Lung (tissue), 11 donors: ENCODE measurements at regions not wholly inside any gene's neighbourhood (a gene's known extent, or its start where the extent isn't known, plus 50 kb on each side); places are given as distances from the start of the nearest gene placed in this dataset.
A peak's percentile ranks its signal among the peaks of the same experiment; 100 is the strongest.

Source experiments
- ATAC-seq: fragments of 200-7000 bp; cut with Tn5 transposase; one replicate; pipeline ENCODE4 v1.9.1; 2020; ENCODE audit warnings: moderate number of reproducible peaks; ENCODE audit not compliant: insufficient read depth, low FRiP score
- DNase-seq, 3 donors: peaks; one replicate each; pipeline ENCODE4 v3.0.0-alpha.2; 2013 to 2017
- H3K27ac ChIP-seq, 2 donors: one replicate each; pipeline ENCODE4 v1.5.1; 2013; ENCODE audit warnings: mild to moderate bottlenecking in 2 of 2, moderate library complexity in 2 of 2, control low read depth in 1 of 2, inconsistent platforms in 1 of 2, low read depth in 1 of 2, low read length in 1 of 2
- H3K27me3 ChIP-seq, 3 donors: one replicate each; pipeline ENCODE4 v1.5.1; 2013; ENCODE audit warnings: low read length in 2 of 3; ENCODE audit not compliant: control insufficient read depth in 3 of 3, insufficient read depth in 3 of 3
- H3K36me3 ChIP-seq, 4 donors: one replicate each; pipeline ENCODE4 v1.5.1; 2013; ENCODE audit warnings: low read length in 4 of 4, mild to moderate bottlenecking in 1 of 4, moderate library complexity in 1 of 4; ENCODE audit not compliant: control insufficient read depth in 4 of 4, insufficient read depth in 4 of 4
- H3K4me1 ChIP-seq, 5 donors: one replicate each; pipeline ENCODE4 v1.5.1; 2013; ENCODE audit warnings: low read length in 5 of 5, mild to moderate bottlenecking in 2 of 5, moderate library complexity in 1 of 5; ENCODE audit not compliant: control insufficient read depth in 5 of 5, insufficient read depth in 5 of 5
- H3K4me3 ChIP-seq: one replicate; pipeline ENCODE4 v1.5.1; 2013; ENCODE audit warnings: mild to moderate bottlenecking, control low read depth, moderate library complexity
- H3K9ac ChIP-seq, 2 donors: one replicate each; pipeline ENCODE4 v1.5.1; 2013; ENCODE audit warnings: low read length in 2 of 2, control low read depth in 1 of 2; ENCODE audit not compliant: insufficient read depth in 1 of 2
- H3K9me3 ChIP-seq, 4 donors: one replicate each; pipeline ENCODE4 v1.5.1; 2013; ENCODE audit warnings: low read length in 3 of 4, mild to moderate bottlenecking in 1 of 4, moderate library complexity in 1 of 4; ENCODE audit not compliant: control insufficient read depth in 4 of 4, insufficient read depth in 3 of 4
- WGBS, 2 donors: extraction: QIAGEN DNeasy Blood & Tissue Kit; methylation state at CpG; one replicate each; pipeline ENCODE4 v1.1.7; 2013; 5-methylcytosine and 5-hydroxymethylcytosine counted together
- TF ChIP-seq, protein P1 (sequence below): IDR thresholded peaks from 2 replicates; pipeline ENCODE4 v1.5.1; 2012; ENCODE audit warnings: mild to moderate bottlenecking; ENCODE audit errors: control extremely low read depth, extremely low read depth
- donor health status: control.
- donor health status: control.
- donor health status: Bipolar disorder and iron deficiency.
- donor health status: healthy.
- donor health status: DM: yes; HTN: yes; CAD: no.

DNA sequence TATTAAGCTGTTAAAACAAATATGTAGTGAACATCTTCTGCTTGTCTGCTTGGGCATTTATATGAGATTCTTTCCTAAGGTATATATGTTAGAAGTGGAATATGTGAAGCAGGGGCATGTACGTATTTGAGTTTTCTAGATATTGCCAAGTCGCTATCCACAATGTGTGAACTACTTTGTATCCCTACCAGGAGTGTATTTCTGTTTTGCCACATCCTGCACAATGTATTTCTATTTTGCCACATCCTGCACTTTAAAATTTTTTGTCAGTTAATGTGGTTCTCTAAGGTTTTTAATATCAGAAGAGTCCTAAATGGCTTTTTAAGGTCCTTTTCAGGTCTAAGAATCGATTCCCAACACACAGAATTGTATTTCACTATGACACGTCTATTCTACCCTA is 141.7 kb upstream of the ATP5MC3 start:
- Histone ChIP-seq H3K9me3 (peaks cover 0 to 6% (median 3%) of the 10 kb centered on the region in 4 donors), H3K27ac (no peak overlapping the region), H3K4me1 (peaks cover 0 to 4% (median 0%) of the 10 kb centered on the region in 5 donors), H3K27me3 (no peaks in the 10 kb centered on the region), H3K36me3 (no peaks in the 10 kb centered on the region), H3K9ac (no peak overlapping the region), H3K4me3 (no peak overlapping the region)
- WGBS, 2 donors = 74 to 79% methylated on average over 4 of the region's 4 CpGs
- no peak for ATAC-seq
- TF ChIP-seq, protein P1, sequence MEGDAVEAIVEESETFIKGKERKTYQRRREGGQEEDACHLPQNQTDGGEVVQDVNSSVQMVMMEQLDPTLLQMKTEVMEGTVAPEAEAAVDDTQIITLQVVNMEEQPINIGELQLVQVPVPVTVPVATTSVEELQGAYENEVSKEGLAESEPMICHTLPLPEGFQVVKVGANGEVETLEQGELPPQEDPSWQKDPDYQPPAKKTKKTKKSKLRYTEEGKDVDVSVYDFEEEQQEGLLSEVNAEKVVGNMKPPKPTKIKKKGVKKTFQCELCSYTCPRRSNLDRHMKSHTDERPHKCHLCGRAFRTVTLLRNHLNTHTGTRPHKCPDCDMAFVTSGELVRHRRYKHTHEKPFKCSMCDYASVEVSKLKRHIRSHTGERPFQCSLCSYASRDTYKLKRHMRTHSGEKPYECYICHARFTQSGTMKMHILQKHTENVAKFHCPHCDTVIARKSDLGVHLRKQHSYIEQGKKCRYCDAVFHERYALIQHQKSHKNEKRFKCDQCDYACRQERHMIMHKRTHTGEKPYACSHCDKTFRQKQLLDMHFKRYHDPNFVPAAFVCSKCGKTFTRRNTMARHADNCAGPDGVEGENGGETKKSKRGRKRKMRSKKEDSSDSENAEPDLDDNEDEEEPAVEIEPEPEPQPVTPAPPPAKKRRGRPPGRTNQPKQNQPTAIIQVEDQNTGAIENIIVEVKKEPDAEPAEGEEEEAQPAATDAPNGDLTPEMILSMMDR = no peak
- no peak for DNase-seq

DNA sequence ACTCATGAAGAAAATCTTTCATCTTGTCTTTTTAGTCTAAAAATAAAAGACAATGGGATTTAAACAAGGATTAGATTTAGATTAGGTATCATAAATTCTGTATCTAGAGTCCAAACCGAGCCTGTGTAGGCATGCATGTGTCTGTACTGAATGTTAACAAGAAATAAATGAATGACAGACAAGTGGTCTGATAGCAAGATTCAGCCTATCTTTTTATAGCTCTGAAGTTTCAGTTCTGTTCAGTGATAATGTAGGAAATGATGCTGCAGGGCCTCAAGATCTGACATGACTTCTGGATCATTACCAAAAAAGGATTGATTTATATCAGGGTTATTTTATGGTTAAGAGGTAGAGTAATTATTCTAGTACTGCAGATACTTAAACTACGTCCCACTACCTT is 137.0 kb upstream of the ATP5MC3 start:
- TF ChIP-seq, protein P1 = no peak
- ATAC-seq (no peak), DNase-seq (no peak)
- no peak overlapping the region for H3K9ac ChIP-seq
- H3K27ac ChIP-seq = no peak overlapping the region
- H3K9me3 ChIP-seq = no peaks in the 10 kb centered on the region
- H3K27me3 ChIP-seq = no peaks in the 10 kb centered on the region
- no peak overlapping the region for H3K4me3 ChIP-seq
- WGBS, 2 donors = 72 to 86% methylated on average over 2 of the region's 2 CpGs
- H3K4me1 ChIP-seq = no peaks in the 10 kb centered on the region
- H3K36me3 ChIP-seq = no peaks in the 10 kb centered on the region

DNA sequence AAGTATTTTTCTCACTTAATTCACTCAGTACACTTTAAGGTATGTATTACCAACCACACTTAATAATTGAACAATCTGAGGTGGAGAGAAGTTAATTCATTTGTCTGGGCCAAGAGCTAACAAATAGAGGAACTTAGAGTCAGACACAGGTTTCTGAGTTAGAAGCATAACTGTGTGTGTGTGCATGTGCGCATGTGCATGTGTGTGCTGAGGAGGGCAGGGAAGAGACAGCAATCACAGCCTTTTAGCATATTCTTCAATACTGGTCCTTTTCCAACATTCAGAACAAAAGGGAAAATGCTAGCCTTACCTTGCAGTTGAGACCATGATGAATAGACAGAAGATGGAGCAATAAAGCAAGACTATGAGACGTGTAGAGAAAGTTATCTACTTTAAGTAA is 136.2 kb upstream of the ATP5MC3 start:
- 94 to 95% methylated on average over 2 of the region's 2 CpGs for WGBS, 2 donors
- TF ChIP-seq, protein P1 = no peak
- Histone ChIP-seq H3K4me1 (peaks cover 0 to under 1% (median 0%) of the 10 kb centered on the region in 5 donors), H3K4me3 (no peak overlapping the region), H3K27me3 (no peaks in the 10 kb centered on the region), H3K27ac (no peak overlapping the region), H3K36me3 (no peaks in the 10 kb centered on the region), H3K9me3 (no peaks in the 10 kb centered on the region), H3K9ac (no peak overlapping the region)
- no peak for DNase-seq
- ATAC-seq = no peak

DNA sequence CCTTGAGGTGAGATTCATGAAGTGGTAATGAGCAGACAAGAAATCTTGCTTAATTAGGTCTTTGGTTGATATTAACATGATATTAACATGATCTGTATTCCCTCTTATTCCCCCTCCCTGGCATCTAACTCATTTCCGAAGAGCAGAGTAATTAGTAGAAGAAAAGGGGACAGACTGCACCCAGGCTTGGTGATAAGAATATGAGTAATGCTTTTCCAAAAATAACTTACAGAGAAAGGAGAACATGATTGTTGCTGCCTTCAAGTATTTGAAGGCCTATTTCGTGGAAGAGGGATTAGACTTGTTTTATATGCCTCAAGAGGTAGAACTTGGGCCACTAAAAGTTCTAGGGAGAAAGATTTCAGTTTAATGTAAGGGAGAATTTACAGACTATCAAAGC is 130.6 kb upstream of the ATP5MC3 start:
- no peak for ATAC-seq
- H3K36me3 ChIP-seq = no peaks in the 10 kb centered on the region
- H3K9me3 ChIP-seq = no peaks in the 10 kb centered on the region
- 60 to 87% methylated on average over 2 of the region's 2 CpGs for WGBS, 2 donors
- peak overlapping the region in 1 of 2 donors; percentile 53 for H3K27ac ChIP-seq
- no peak overlapping the region for H3K4me3 ChIP-seq
- DNase-seq = no peak
- no peak overlapping the region for H3K9ac ChIP-seq
- H3K27me3 ChIP-seq = peaks cover 0 to 4% (median 0%) of the 10 kb centered on the region in 3 donors
- TF ChIP-seq, protein P1 = no peak
- H3K4me1 ChIP-seq = peaks cover 0 to 5% (median 0%) of the 10 kb centered on the region in 5 donors
